GM10248 (cell line): ENCODE measurements at regions not wholly inside any gene's neighbourhood (a gene's known extent, or its start where the extent isn't known, plus 50 kb on each side); places are given as distances from the start of the nearest gene placed in this dataset.

Experiments
- CTCF ChIA-PET: fragments of 300-600 bp; sonication (Branson Sonifier 250); formaldehyde crosslinking; extraction: SDS; loops from one replicate; lab custom pipeline; 2021; ENCODE audit warnings: antibody characterized with exemption; lab: Yijun Ruan, JAX
- POLR2A ChIA-PET: fragments of 350-650 bp; sonication (Branson Sonifier 250); formaldehyde crosslinking; extraction: SDS; loops from one replicate; lab custom pipeline; 2020; ENCODE audit warnings: antibody characterized with exemption; lab: Yijun Ruan, JAX
- DNase-seq: peaks from one replicate; pipeline ENCODE4 v3.0.0; 2012; ENCODE audit errors: extremely low spot score
- CTCF ChIP-seq: IDR thresholded peaks from 2 replicates; pipeline ENCODE4 v1.5.1; 2012; ENCODE audit warnings: mild to moderate bottlenecking, low read depth; ENCODE audit errors: extremely low read depth, missing control alignments, control extremely low read depth

DNA sequence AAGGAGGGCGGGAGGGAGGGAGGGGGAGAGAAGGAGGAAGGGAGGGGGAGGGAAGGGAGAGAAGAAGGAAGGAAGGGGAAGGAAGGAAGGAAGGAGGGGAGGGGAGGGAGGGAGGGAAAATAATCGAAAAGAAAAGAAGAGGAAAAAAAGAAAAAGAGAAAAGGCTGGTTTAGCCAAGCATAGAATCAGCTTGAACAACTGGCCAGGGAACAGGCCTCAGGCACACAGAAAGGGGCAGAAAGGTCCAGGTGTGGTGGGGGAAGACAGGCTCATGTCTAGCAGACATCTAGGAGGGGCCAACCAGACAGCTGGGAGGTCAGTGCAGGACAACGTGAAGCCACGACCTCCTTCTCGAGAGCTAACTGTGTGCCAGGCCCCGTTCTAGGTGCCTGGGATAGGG is 141.8 kb downstream of the HSD17B3 start:
- DNase-seq, result no peak
- TF ChIP-seq CTCF, result no peak
- CTCF ChIA-PET, result no interaction called here
- POLR2A ChIA-PET, result no interaction called here

DNA sequence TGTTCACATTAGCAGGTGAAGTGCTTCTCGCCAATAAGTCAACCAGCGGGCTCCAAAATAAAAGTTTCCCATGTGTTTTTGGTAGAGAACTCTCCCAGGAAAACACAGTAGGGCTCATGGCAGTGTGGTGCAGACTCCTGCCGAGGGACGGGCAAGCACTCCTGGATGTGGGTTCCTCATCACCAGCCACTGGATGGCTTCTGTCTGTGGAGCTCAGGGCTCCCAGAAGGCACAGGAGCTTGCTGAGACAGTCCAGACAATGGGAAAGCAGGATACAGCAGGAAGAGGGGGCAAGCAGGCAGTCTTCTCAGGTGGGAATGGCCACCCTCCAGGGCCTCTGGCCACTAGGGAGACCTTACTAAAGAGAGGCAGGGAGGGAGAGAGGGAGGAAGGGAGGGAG is 142.4 kb downstream of the HSD17B3 start:
- ChIA-PET CTCF (no interaction called here), POLR2A (no interaction called here)
- TF ChIP-seq CTCF, result no peak
- no peak for DNase-seq

DNA sequence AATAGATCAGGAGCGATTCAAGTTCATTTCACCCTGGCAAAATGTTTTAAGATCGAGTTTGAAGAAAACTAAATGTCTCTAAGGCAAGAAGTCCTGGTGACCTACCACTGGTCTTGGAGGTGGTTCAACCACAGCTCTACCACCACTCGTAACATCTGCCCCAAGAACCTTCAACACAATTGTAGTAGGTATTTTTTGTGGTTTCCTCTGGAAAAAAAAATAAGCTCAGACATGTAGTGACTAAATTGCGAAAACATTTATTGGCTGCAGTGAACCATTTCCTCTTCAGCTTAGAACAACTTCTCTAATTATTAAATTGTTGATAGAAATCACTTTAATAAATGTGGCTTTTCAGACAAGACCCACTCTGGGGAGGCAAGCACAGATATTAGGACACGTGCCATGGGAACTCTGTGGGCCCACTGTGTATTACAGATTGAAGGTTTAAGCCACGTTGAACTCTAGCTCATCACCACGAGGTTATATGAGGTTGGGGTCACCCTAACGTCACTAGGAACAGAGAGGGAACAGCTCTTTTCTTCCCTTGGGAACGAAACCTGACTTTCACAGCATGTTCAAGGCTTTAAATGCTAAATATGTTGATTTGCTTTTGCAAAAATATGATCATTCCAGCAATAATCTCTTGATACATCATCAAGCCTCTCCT is 142.9 kb downstream of the HSD17B3 start:
- ChIA-PET POLR2A (no interaction called here), CTCF (no interaction called here)
- no peak for TF ChIP-seq CTCF
- DNase-seq, result no peak

DNA sequence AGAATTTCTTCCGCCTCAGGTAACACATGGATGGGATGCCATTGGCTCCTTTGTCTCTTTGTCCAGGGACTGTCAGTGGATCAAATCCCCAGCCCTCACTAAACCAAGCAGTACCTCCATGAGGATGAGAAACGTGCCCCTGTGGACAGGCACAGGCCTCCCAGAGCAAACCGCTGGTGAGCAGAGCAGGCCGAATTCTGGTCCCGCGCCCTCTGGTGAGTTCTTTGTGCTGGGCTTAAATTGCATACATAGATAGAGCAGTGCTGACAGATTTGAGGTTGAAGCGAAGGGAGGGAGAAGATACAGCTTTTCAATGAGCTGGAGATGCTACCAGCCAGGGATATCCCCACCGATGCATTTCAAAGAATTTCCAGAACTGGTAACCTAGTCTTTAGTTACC is 143.8 kb downstream of the HSD17B3 start:
- POLR2A ChIA-PET, result no interaction called here
- TF ChIP-seq CTCF, result no peak
- CTCF ChIA-PET, result no interaction called here
- no peak for DNase-seq

DNA sequence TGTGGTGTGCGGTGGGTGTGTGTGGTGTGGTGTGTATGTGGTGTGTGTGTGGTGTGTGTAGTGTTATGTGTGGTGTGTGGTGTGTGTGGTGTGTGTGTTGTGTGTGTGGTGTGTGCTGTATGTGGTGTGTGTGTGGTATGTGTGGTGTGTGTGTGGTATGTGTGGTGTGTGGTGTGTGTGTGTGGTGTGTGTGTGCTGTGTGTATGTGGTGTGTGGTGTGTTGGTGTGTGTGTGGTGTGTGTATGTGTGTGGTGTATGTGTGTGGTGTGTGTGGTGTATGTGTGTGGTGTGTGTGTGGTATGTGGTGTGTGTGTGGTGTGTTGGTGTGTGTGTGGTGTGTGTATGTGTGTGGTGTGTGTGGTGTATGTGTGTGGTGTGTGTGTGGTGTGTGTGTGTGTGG is 144.3 kb downstream of the HSD17B3 start:
- CTCF ChIA-PET, result interaction anchor here (2.3 kb wide), 1 partner anchor 14 kb away, joined by 6 read pairs; no protein-coding TSS in a partner anchor
- no peak for TF ChIP-seq CTCF
- POLR2A ChIA-PET, result no interaction called here

DNA sequence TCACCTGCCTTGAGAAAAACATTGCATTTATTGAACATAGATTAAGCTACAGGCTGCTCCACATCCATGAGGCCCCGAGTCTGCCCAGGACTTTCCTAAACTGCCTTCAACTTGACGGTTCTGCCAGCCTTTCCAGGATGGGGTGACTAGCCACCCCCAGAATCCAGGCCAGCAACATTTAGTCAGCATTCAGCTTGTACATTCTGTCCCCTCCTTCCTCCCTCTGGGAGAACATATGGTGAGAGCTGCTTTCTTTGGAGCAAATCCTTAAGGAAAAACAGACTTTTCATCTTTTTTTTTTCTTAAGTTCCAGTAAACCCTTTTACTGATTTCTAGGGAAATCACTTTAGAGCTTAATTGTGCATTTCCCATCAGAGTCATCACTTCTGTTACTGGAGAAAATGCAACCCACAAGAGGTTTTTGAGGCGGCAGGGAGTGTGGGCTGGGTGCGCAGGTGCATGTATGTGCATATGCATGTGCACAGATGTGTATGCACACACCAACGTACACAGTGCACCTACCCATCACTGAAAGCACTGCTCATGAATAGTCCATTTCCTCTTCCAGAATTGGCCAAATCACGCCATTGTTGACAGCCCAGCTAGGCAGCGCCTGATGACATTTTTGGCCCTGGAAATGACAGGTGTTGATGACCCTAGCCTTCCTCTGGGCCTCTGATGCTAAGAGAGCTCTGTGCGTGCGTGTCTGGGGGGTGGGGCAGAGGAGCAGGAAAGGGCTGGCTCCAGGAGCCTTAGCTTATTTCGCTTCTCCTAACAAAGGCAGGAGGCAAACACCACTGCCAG is 145.6 kb downstream of the HSD17B3 start:
- POLR2A ChIA-PET, result no interaction called here
- CTCF ChIA-PET, result interaction anchor here (2.3 kb wide), 1 partner anchor 15 kb away, joined by 6 read pairs; no protein-coding TSS in a partner anchor
- DNase-seq, result no peak
- no peak for TF ChIP-seq CTCF

More for the DNA sequence above, 144.3 kb downstream of the HSD17B3 start:
- DNase-seq, result no peak
